Karpas-422 (cell line): ENCODE measurements at regions not wholly inside any gene's neighbourhood (a gene's known extent, or its start where the extent isn't known, plus 50 kb on each side); places are given as distances from the start of the nearest gene placed in this dataset. TPM values are rescaled to one million over a fixed set of nuclear protein-coding genes. Genes with fewer than 3 reads are reported as not detected.

Experiments
- DNase-seq: peaks from one replicate; pipeline ENCODE4 v3.0.0-alpha.2; 2015
- H2AFZ ChIP-seq: fragments of 200-600 bp; sonication (generic); 2 replicates; pipeline ENCODE4 v1.6.1; 2014; ENCODE audit warnings: antibody characterized with exemption, low read length, mixed read lengths
- H3K27ac ChIP-seq: fragments of 200-600 bp; sonication (generic); 2 replicates; pipeline ENCODE4 v1.5.1; 2014; ENCODE audit warnings: mild to moderate bottlenecking, low read length, moderate library complexity
- H3K27me3 ChIP-seq: fragments of 200-600 bp; sonication (generic); 2 replicates; pipeline ENCODE4 v1.6.1; 2014; ENCODE audit warnings: low read length, mixed read lengths
- H3K36me3 ChIP-seq: fragments of 200-600 bp; sonication (generic); 2 replicates; pipeline ENCODE4 v1.6.1; 2014; ENCODE audit warnings: low read length, mixed read lengths; ENCODE audit not compliant: insufficient read depth
- H3K4me1 ChIP-seq: fragments of 200-600 bp; sonication (generic); 2 replicates; pipeline ENCODE4 v1.6.1; 2014; ENCODE audit warnings: mild to moderate bottlenecking, low read length, mixed read lengths
- H3K4me2 ChIP-seq: fragments of 200-600 bp; sonication (generic); 2 replicates; pipeline ENCODE4 v1.6.1; 2014; ENCODE audit warnings: low read length, low read depth, mild to moderate bottlenecking; ENCODE audit not compliant: poor library complexity, severe bottlenecking
- H3K4me3 ChIP-seq: fragments of 200-600 bp; sonication (generic); 2 replicates; pipeline ENCODE4 v1.5.1; 2014; ENCODE audit warnings: mild to moderate bottlenecking, antibody characterized with exemption, low read length, mixed read lengths
- H3K79me2 ChIP-seq: fragments of 200-600 bp; sonication (generic); 2 replicates; pipeline ENCODE4 v1.6.1; 2014; ENCODE audit warnings: mild to moderate bottlenecking, low read length, mixed read lengths
- H3K9ac ChIP-seq: fragments of 200-600 bp; sonication (generic); 2 replicates; pipeline ENCODE4 v1.6.0; 2014; ENCODE audit warnings: low read length
- H3K9me2 ChIP-seq: fragments of 200-600 bp; sonication (generic), shearing (Covaris generic); replicated peaks from 2 replicates; pipeline ENCODE4 v1.6.0; 2014; ENCODE audit warnings: mild to moderate bottlenecking, low read length, moderate library complexity; ENCODE audit not compliant: insufficient read depth
- H3K9me3 ChIP-seq: fragments of 300-700, 200-600 bp; sonication (generic); 2 replicates; pipeline ENCODE4 v1.6.1; 2014; ENCODE audit warnings: low read length, mixed read lengths
- H4K20me1 ChIP-seq: fragments of 200-600 bp; sonication (generic); 2 replicates; pipeline ENCODE4 v1.6.1; 2014; ENCODE audit warnings: mild to moderate bottlenecking, antibody characterized with exemption, low read length, low read depth; ENCODE audit not compliant: insufficient read depth
- small RNA-seq: library from RNA; depleted of rRNA; stranded (forward); fragments of <200 nt; gene quantifications from one replicate; pipeline ENCODE3, GENCODE V24; 2014

DNA sequence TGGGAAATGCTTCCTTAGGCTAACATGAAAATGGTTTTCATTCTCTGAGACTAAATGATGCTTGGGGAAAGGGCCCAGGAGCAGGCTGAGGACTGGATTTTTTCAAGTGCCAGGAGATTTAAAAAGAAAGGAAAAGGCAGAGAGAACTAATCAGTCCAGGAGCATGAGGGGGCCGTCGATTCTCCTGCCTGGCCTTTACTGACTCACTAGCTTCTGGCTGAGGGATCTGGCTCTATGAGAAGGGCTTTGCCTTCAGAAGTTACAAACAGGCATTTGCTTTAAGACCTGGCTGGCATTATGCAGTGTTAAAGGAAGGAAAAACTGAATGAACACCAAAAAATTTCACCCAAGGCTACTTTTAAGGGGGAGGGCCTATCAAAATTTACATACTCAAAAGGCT lies 359.2 kb downstream of the PBX1 start:
- H3K27me3 ChIP-seq = no peaks in the 10 kb centered on the region
- no peak overlapping the region for H3K4me3 ChIP-seq
- no peak overlapping the region for H3K9ac ChIP-seq
- no peaks in the 10 kb centered on the region for H3K36me3 ChIP-seq
- no peaks in the 10 kb centered on the region for H3K79me2 ChIP-seq
- no peak overlapping the region for H3K4me2 ChIP-seq
- H3K9me2 ChIP-seq = no peaks in the 10 kb centered on the region
- H2AFZ ChIP-seq = no peak overlapping the region
- no peak overlapping the region for H3K27ac ChIP-seq
- DNase-seq = no peak
- no peaks in the 10 kb centered on the region for H3K4me1 ChIP-seq
- no peaks in the 10 kb centered on the region for H3K9me3 ChIP-seq
- no peaks in the 10 kb centered on the region for H4K20me1 ChIP-seq

DNA sequence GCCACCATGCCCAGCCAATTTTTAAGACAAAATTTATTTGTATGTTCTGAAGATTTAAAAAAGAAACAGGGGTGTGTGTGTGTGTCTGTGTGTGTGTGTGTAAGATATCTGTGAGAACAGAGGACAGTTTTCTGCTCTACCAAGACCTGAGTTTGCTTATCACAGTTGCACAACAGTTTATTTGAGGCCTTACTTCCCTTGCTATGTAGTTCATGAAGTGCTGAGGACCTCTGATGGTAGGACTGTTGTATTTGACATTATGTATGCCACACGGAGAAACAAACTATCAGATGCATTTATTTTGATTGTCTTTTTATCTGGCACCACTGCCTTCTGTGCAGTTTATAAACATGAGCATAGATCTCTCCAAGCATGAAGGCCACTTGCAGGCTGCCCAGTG lies 355.2 kb downstream of the PBX1 start:
- no peak overlapping the region for H3K4me2 ChIP-seq
- no peak for DNase-seq
- H3K9me3 ChIP-seq = no peaks in the 10 kb centered on the region
- H4K20me1 ChIP-seq = no peaks in the 10 kb centered on the region
- H3K27me3 ChIP-seq = no peaks in the 10 kb centered on the region
- no peaks in the 10 kb centered on the region for H3K79me2 ChIP-seq
- no peak overlapping the region for H3K4me3 ChIP-seq
- H2AFZ ChIP-seq = no peak overlapping the region
- no peaks in the 10 kb centered on the region for H3K9me2 ChIP-seq
- H3K4me1 ChIP-seq = no peaks in the 10 kb centered on the region
- H3K36me3 ChIP-seq = no peaks in the 10 kb centered on the region
- H3K9ac ChIP-seq = no peak overlapping the region
- H3K27ac ChIP-seq = no peak overlapping the region

DNA sequence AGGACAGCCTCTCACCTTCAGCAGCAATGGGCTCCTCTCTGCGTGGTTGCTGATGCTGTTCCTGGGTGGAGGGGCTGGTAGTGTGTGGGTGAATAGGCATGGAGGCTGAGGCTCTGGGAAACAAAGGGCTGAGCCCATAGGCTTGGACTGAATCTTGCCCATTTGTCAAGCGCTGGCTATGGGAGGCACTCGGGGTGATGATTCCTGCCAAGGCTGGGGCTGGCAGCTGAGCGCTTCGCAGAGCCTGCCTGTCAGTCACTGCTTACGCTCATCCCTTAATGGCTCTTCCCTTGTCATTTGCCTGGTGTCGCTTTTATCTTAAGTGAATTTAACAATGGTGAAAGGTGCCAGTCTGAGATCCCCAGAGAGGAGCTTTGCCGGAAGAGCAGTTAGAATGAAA lies 353.3 kb downstream of the PBX1 start:
- Histone ChIP-seq H3K9ac (no peak overlapping the region), H3K4me1 (no peaks in the 10 kb centered on the region), H3K79me2 (no peaks in the 10 kb centered on the region), H3K4me2 (no peak overlapping the region), H3K4me3 (no peak overlapping the region), H3K36me3 (no peaks in the 10 kb centered on the region), H3K9me2 (no peaks in the 10 kb centered on the region), H4K20me1 (no peaks in the 10 kb centered on the region), H2AFZ (no peak overlapping the region), H3K9me3 (no peaks in the 10 kb centered on the region), H3K27ac (no peak overlapping the region), H3K27me3 (no peaks in the 10 kb centered on the region)
- no peak for DNase-seq

DNA sequence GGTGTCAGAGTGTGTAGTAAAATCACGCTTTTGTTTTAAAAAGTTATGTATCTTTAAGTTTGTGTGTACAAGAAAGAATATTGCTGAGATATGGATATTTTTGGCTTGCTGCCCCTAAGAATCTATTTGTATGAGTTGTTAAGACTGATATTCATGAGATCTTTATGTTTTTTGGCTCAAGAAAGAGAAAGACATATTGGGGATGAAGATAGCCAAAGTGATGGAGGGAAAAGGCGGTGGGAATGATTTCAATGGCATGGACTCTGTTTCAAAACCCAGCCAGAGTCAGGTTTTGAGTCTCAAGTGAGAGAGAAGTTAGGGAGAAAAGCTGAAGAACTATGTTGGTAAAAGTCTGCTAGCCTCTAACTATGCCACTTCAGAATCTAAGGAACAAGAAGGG lies 351.7 kb downstream of the PBX1 start:
- DNase-seq = no peak
- Histone ChIP-seq H3K9me2 (no peaks in the 10 kb centered on the region), H3K36me3 (no peaks in the 10 kb centered on the region), H3K4me3 (no peak overlapping the region), H3K4me2 (no peak overlapping the region), H3K27me3 (no peaks in the 10 kb centered on the region), H3K79me2 (no peaks in the 10 kb centered on the region), H2AFZ (no peak overlapping the region), H4K20me1 (no peaks in the 10 kb centered on the region), H3K9me3 (no peaks in the 10 kb centered on the region), H3K4me1 (no peaks in the 10 kb centered on the region), H3K27ac (no peak overlapping the region), H3K9ac (no peak overlapping the region)

DNA sequence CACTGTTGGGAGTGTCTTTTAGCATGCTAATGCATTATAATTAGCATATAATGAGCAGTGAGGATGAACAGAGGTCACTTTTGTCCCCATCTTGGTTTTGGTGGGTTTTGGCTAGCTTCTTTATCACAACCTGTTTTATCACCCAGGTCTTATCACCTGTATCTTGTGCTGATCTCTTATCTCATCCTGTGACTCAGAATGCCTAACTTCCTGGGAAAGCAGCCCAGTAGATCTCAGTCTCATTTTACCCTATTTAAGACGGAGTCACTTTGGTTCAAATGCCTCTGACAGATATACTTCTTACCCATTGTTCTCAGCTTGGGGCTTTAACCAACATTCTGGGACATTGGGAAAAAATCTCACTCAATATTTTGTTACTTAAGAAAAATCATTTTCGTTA lies 348.7 kb downstream of the PBX1 start:
- no peak overlapping the region for H3K27ac ChIP-seq
- H3K9me3 ChIP-seq = no peaks in the 10 kb centered on the region
- no peak overlapping the region for H2AFZ ChIP-seq
- no peak overlapping the region for H3K4me2 ChIP-seq
- no peak for DNase-seq
- no peak overlapping the region for H3K4me3 ChIP-seq
- H3K79me2 ChIP-seq = no peaks in the 10 kb centered on the region
- no peaks in the 10 kb centered on the region for H3K9me2 ChIP-seq
- no peaks in the 10 kb centered on the region for H3K36me3 ChIP-seq
- H4K20me1 ChIP-seq = no peaks in the 10 kb centered on the region
- no peaks in the 10 kb centered on the region for H3K4me1 ChIP-seq
- no peaks in the 10 kb centered on the region for H3K27me3 ChIP-seq
- no peak overlapping the region for H3K9ac ChIP-seq

DNA sequence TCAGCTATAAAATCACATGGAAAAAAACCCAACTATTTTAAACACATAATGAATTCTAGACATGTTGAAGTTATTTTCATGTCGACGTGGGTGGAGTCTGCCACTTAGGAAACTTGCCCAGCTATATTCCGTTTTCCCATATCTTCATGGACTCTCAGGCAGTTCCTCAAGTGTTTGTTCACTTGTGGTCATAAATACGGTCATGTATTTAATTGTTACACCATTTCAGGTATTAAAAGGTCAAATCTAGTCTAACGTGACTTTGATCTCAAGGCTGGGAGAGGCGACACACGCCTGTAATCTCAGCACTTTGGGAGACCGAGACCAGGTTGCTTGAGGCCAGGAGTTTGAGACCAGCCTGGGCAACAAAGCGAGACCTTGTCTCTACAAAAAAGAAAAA lies 346.9 kb downstream of the PBX1 start:
- Histone ChIP-seq H3K4me3 (no peak overlapping the region), H3K79me2 (no peaks in the 10 kb centered on the region), H3K4me1 (no peaks in the 10 kb centered on the region), H3K9ac (no peak overlapping the region), H3K27me3 (no peaks in the 10 kb centered on the region), H3K27ac (no peak overlapping the region), H3K36me3 (no peaks in the 10 kb centered on the region), H3K9me3 (no peaks in the 10 kb centered on the region), H4K20me1 (no peaks in the 10 kb centered on the region), H3K4me2 (no peak overlapping the region), H3K9me2 (no peaks in the 10 kb centered on the region), H2AFZ (no peak overlapping the region)
- no peak for DNase-seq

DNA sequence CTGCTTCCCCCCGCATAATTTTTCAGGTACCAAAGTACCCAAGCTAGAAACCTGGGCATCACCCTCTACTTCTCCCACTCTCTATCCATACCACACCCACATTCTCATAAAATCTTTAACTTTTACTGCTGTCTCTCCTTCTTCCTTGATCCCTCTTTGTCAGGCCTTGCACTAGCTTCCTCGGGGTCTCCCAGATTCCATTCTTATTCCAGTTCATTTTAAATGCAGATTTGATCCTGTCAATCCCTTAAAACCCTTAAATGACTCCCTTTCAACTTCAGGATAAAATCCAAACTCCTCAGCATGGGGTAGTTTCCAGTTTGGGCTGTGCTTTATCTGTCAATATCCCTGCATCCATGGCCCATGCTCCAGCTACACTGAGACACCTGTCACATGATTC lies 343.5 kb downstream of the PBX1 start:
- no peak for DNase-seq
- H3K4me2 ChIP-seq = no peak overlapping the region
- H3K4me3 ChIP-seq = no peak overlapping the region
- no peaks in the 10 kb centered on the region for H3K27me3 ChIP-seq
- H3K27ac ChIP-seq = no peak overlapping the region
- H3K4me1 ChIP-seq = no peaks in the 10 kb centered on the region
- H3K9me3 ChIP-seq = no peaks in the 10 kb centered on the region
- no peaks in the 10 kb centered on the region for H3K79me2 ChIP-seq
- H3K9ac ChIP-seq = no peak overlapping the region
- no peaks in the 10 kb centered on the region for H3K9me2 ChIP-seq
- H2AFZ ChIP-seq = no peak overlapping the region
- H4K20me1 ChIP-seq = no peaks in the 10 kb centered on the region
- no peaks in the 10 kb centered on the region for H3K36me3 ChIP-seq

Small RNA genes lying in the stretch of these regions (small RNA-seq; reads per million reads assigned to genes)
- gene RNU6-755P = not detected
